ENCODE measurements at regions not wholly inside any gene's neighbourhood (a gene's known extent, or its start where the extent isn't known, plus 50 kb on each side); places are given as distances from the start of the nearest gene placed in this dataset.
A peak's percentile ranks its signal among the peaks of the same experiment; 100 is the strongest.

- Histone ChIP-seq H3K9me2 (ENCODE audit: insufficient read depth) (peaks cover 6% of the 10 kb centered on the region; the same call in 1 of the 2 replicates), H4K20me1 (replicated peaks; ENCODE audit: insufficient read depth) (no peaks in the 10 kb centered on the region), H3K27ac (ENCODE audit: low read depth) (no peak overlapping the region), H3K36me3 (ENCODE audit: insufficient read depth) (no peaks in the 10 kb centered on the region), H3K4me1 (ENCODE audit: insufficient read depth) (no peaks in the 10 kb centered on the region), H3K4me3 (no peak overlapping the region), H3F3A (replicated peaks; ENCODE audit: low read depth) (no peaks in the 10 kb centered on the region), H3K79me2 (replicated peaks; ENCODE audit: insufficient read depth) (no peaks in the 10 kb centered on the region), H3K4me2 (no peak overlapping the region), H2AFZ (no peak overlapping the region), H3K27me3 (ENCODE audit: insufficient read depth) (no peaks in the 10 kb centered on the region)
- Mint-ChIP-seq H3K4me1 (no peaks in the 10 kb centered on the region; the same call in 2 of the 3 replicates), H3K27me3 (ENCODE audit: insufficient read depth, low read depth, poor library complexity) (peaks cover 2% of the 10 kb centered on the region), H3K36me3 (ENCODE audit: low read depth) (0 out of 3 replicates have a peak, but pooled peaks cover 3% of the 10 kb centered on the region), H3K27ac (no peak overlapping the region), H3K9me3 (no peaks in the 10 kb centered on the region), H3K4me3 (no peak overlapping the region)
- no peak for ATAC-seq
- TF ChIP-seq ZNF331 (CRISPR knock-in tag; IDR thresholded peaks at IDR 0.05; ENCODE audit: low read depth) (no peak), NANOG (IDR thresholded peaks at IDR 0.05; ENCODE audit: borderline replicate concordance) (no peak), STAT1 (IDR thresholded peaks at IDR 0.05; ENCODE audit: unreplicated experiment) (no peak), CREB1 (CRISPR knock-in tag; IDR thresholded peaks at IDR 0.05; ENCODE audit: low read depth) (no peak), ZNF114 (CRISPR knock-in tag; IDR thresholded peaks at IDR 0.05) (no peak), JUNB (IDR thresholded peaks at IDR 0.05; ENCODE audit: unreplicated experiment) (no peak), EZH2phosphoT487 (IDR thresholded peaks at IDR 0.05; ENCODE audit: unreplicated experiment) (no peak), CTCF (conservative IDR thresholded peaks at IDR 0.05; ENCODE audit: low read depth in 2 of 2) (0 out of 4 replicates have a peak, but pooled peaks of 1 of the 2 experiments have one; percentile 5)
- DNase-seq (ENCODE audit: low spot score): no peak
Measured at GRCh38 chr6:169323221-169323620, 69.6 kb upstream of the THBS2 start.

GRCh38 chr6:169321546-169321945 is 67.9 kb upstream of the THBS2 start:
- Histone ChIP-seq H3K36me3 (ENCODE audit: insufficient read depth) (no peaks in the 10 kb centered on the region), H3K79me2 (replicated peaks; ENCODE audit: insufficient read depth) (no peaks in the 10 kb centered on the region), H3K9me2 (ENCODE audit: insufficient read depth) (peaks cover 6% of the 10 kb centered on the region; the same call in 1 of the 2 replicates), H3K27me3 (ENCODE audit: insufficient read depth) (no peaks in the 10 kb centered on the region), H3K4me3 (no peak overlapping the region), H4K20me1 (replicated peaks; ENCODE audit: insufficient read depth) (no peaks in the 10 kb centered on the region), H3K27ac (ENCODE audit: low read depth) (no peak overlapping the region), H3F3A (replicated peaks; ENCODE audit: low read depth) (no peaks in the 10 kb centered on the region), H3K4me2 (no peak overlapping the region), H2AFZ (no peak overlapping the region), H3K4me1 (ENCODE audit: insufficient read depth) (no peaks in the 10 kb centered on the region)
- ATAC-seq (no peak), DNase-seq (ENCODE audit: low spot score) (no peak)
- no peaks in the 10 kb centered on the region; the same call in 2 of the 3 replicates for H3K4me1 Mint-ChIP-seq
- peaks cover 2% of the 10 kb centered on the region for H3K27me3 Mint-ChIP-seq (ENCODE audit: insufficient read depth, low read depth, poor library complexity)
- no peak overlapping the region for H3K4me3 Mint-ChIP-seq
- H3K36me3 Mint-ChIP-seq (ENCODE audit: low read depth): 0 out of 3 replicates have a peak, but pooled peaks cover 3% of the 10 kb centered on the region
- no peaks in the 10 kb centered on the region for H3K9me3 Mint-ChIP-seq
- no peak overlapping the region for H3K27ac Mint-ChIP-seq
- TF ChIP-seq JUNB (IDR thresholded peaks at IDR 0.05; ENCODE audit: unreplicated experiment) (no peak), ZNF462 (CRISPR knock-in tag; IDR thresholded peaks at IDR 0.05) (no peak), EZH2 (IDR thresholded peaks at IDR 0.05; ENCODE audit: low read depth, unreplicated experiment) (no peak), ZNF331 (CRISPR knock-in tag; IDR thresholded peaks at IDR 0.05; ENCODE audit: low read depth) (no peak), ZNF114 (CRISPR knock-in tag; IDR thresholded peaks at IDR 0.05) (no peak), REST (IDR thresholded peaks at IDR 0.05; ENCODE audit: unreplicated experiment) (no peak)

Data from GM23338 (cell line).